GM23248 (cell line): ENCODE measurements at regions not wholly inside any gene's neighbourhood (a gene's known extent, or its start where the extent isn't known, plus 50 kb on each side); places are given as distances from the start of the nearest gene placed in this dataset.

ENCODE experiments used
- DNase-seq: peaks from one replicate; pipeline ENCODE4 v3.0.0-alpha.2; 2015
- H2AFZ ChIP-seq: fragments of 200-600 bp; sonication (generic); 2 replicates; pipeline ENCODE4 v1.6.1; 2016; ENCODE audit warnings: antibody characterized with exemption
- H3F3A ChIP-seq: fragments of 200-600 bp; sonication (generic); 2 replicates; pipeline ENCODE4 v1.6.1; 2016; ENCODE audit warnings: mild to moderate bottlenecking, antibody characterized with exemption, mixed run types; ENCODE audit not compliant: insufficient read depth
- H3K27ac ChIP-seq: fragments of 200-600 bp; sonication (generic); 2 replicates; pipeline ENCODE4 v1.5.1; 2016; ENCODE audit warnings: mild to moderate bottlenecking
- H3K27me3 ChIP-seq: fragments of 200-600 bp; sonication (generic); replicated peaks from 2 replicates; pipeline ENCODE4 v1.6.1; 2016; ENCODE audit warnings: mild to moderate bottlenecking; ENCODE audit not compliant: insufficient read depth
- H3K36me3 ChIP-seq: fragments of 200-600 bp; sonication (generic); 2 replicates; pipeline ENCODE4 v1.6.1; 2016; ENCODE audit warnings: low read depth, mild to moderate bottlenecking
- H3K4me1 ChIP-seq: fragments of 200-600 bp; sonication (generic); 2 replicates; pipeline ENCODE4 v1.6.1; 2016; ENCODE audit warnings: mild to moderate bottlenecking; ENCODE audit not compliant: insufficient read depth
- H3K4me2 ChIP-seq: fragments of 200-600 bp; sonication (generic); one replicate; pipeline ENCODE4 v1.6.1; 2016; ENCODE audit warnings: mild to moderate bottlenecking; ENCODE audit not compliant: unreplicated experiment
- H3K4me3 ChIP-seq: fragments of 200-600 bp; sonication (generic); 2 replicates; pipeline ENCODE4 v1.5.1; 2016; ENCODE audit warnings: mild to moderate bottlenecking
- H3K79me2 ChIP-seq: fragments of 200-600 bp; sonication (generic); 2 replicates; pipeline ENCODE4 v1.6.1; 2016; ENCODE audit warnings: mild to moderate bottlenecking; ENCODE audit not compliant: insufficient read depth
- H3K9ac ChIP-seq: fragments of 200-600 bp; sonication (generic); 2 replicates; pipeline ENCODE4 v1.6.1; 2016; ENCODE audit warnings: mild to moderate bottlenecking
- H3K9me2 ChIP-seq: fragments of 200-600 bp; sonication (generic); 2 replicates; pipeline ENCODE4 v1.6.1; 2016; ENCODE audit warnings: mixed run types, mild to moderate bottlenecking, moderate library complexity; ENCODE audit not compliant: insufficient read depth
- H3K9me3 ChIP-seq: fragments of 200-600 bp; sonication (generic); one replicate; pipeline ENCODE4 v1.6.1; 2017; ENCODE audit warnings: low read depth
- H4K20me1 ChIP-seq: fragments of 200-600 bp; sonication (generic); 2 replicates; pipeline ENCODE4 v1.6.0; 2016; ENCODE audit not compliant: insufficient read depth
- EZH2 ChIP-seq: fragments of 200-600 bp; sonication (generic); IDR thresholded peaks from 2 replicates; pipeline ENCODE4 v1.6.1; 2018; ENCODE audit warnings: antibody characterized with exemption, mild to moderate bottlenecking; ENCODE audit not compliant: insufficient read depth, poor library complexity, severe bottlenecking
- EZH2phosphoT487 ChIP-seq: fragments of 200-600 bp; sonication (generic); IDR thresholded peaks from 2 replicates; pipeline ENCODE4 v1.6.1; 2018; ENCODE audit warnings: antibody characterized with exemption, moderate library complexity, mild to moderate bottlenecking, low read depth; ENCODE audit not compliant: insufficient read depth
- WGBS, 2 experiments: methylation state at CpG; one replicate each; pipeline ENCODE4 v1.1.6; 2015 to 2017; ENCODE audit warnings: low lambda C conversion rate in 2 of 2, low coverage in 1 of 2; ENCODE audit errors: missing lambda C conversion rate in 2 of 2; 5-methylcytosine and 5-hydroxymethylcytosine counted together
- in situ Hi-C: fragments of 300-500 bp; cut with MboI; formaldehyde crosslinking; loops from 2 replicates; pipeline ENCODE4 v1.15.0; 2020

DNA sequence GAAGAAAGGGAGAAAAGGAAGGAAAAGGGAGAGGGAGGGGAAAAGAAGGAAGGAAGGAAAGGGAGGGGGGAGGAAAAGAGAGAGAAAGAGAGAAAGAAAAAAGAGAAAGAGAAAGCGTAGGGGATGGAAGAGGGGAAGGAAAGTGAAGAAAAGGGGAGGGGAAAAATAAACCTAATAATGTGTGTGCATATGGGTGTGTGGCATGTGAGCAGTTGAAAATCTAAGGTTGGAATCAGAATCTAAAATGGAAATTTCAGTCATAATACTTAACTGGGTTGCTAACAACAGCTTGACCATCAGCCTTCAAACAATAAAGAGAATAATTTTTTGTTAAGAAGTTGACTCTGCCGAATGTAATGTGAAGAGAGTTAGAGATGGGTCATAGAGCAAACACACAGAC is 407.9 kb upstream of the SLC14A2 start:
- no peaks in the 10 kb centered on the region for H3K27me3 ChIP-seq
- in situ Hi-C loops, result loop anchor here (25.0 kb wide), 1 partner anchor 295 kb away; no protein-coding TSS in a partner anchor

DNA sequence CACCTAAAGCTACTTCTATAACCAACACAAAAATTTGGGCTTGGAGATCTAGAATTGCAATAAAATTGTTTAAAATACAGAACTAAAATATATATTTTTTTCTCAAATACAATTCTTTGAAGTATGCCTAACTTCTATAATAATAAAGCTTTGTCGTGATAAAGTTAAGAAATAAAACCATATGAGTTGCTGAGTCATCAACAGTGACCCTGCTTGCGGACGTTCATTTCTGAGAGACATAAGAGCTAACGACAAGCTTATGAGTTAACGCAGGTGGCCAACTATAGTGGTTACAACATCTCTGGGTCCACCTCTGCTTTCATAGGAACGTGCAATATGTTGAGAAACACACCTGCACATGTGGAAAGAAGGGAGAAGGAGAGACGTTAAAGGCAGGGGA is 407.1 kb upstream of the SLC14A2 start:
- Histone ChIP-seq H3K4me3 (no peak overlapping the region), H3K27ac (no peak overlapping the region), H3K4me1 (peaks cover 6% of the 10 kb centered on the region; the same call in 1 of the 2 replicates), H4K20me1 (no peaks in the 10 kb centered on the region), H3K4me2 (no peak overlapping the region), H3K79me2 (no peaks in the 10 kb centered on the region), H2AFZ (no peak overlapping the region), H3K9ac (no peak overlapping the region), H3K9me2 (no peaks in the 10 kb centered on the region), H3K27me3 (no peaks in the 10 kb centered on the region), H3F3A (no peaks in the 10 kb centered on the region), H3K36me3 (no peaks in the 10 kb centered on the region), H3K9me3 (no peaks in the 10 kb centered on the region)
- 79 to 88% methylated on average over 7 of the region's 7 CpGs for WGBS, 2 experiments
- no peak for DNase-seq
- in situ Hi-C loops, result loop anchor here (25.0 kb wide), 1 partner anchor 296 kb away; no protein-coding TSS in a partner anchor
- TF ChIP-seq EZH2 (no peak), EZH2phosphoT487 (no peak)

More for the DNA sequence above, 407.9 kb upstream of the SLC14A2 start:
- no peaks in the 10 kb centered on the region for H3K9me2 ChIP-seq
- no peaks in the 10 kb centered on the region for H3K79me2 ChIP-seq
- no peaks in the 10 kb centered on the region for H3F3A ChIP-seq
- TF ChIP-seq EZH2phosphoT487 (no peak), EZH2 (no peak)
- no peak for DNase-seq
- no peak overlapping the region for H3K4me3 ChIP-seq
- no peaks in the 10 kb centered on the region for H4K20me1 ChIP-seq
- H2AFZ ChIP-seq, result no peak overlapping the region
- WGBS, 2 experiments, result 69 to 76% methylated on average over 2 of the region's 2 CpGs
- 0 out of 2 replicates have a peak, but pooled peaks cover 4% of the 10 kb centered on the region for H3K4me1 ChIP-seq
- no peaks in the 10 kb centered on the region for H3K9me3 ChIP-seq
- H3K4me2 ChIP-seq, result no peak overlapping the region
- no peaks in the 10 kb centered on the region for H3K36me3 ChIP-seq
- no peak overlapping the region for H3K27ac ChIP-seq
- H3K9ac ChIP-seq, result no peak overlapping the region

DNA sequence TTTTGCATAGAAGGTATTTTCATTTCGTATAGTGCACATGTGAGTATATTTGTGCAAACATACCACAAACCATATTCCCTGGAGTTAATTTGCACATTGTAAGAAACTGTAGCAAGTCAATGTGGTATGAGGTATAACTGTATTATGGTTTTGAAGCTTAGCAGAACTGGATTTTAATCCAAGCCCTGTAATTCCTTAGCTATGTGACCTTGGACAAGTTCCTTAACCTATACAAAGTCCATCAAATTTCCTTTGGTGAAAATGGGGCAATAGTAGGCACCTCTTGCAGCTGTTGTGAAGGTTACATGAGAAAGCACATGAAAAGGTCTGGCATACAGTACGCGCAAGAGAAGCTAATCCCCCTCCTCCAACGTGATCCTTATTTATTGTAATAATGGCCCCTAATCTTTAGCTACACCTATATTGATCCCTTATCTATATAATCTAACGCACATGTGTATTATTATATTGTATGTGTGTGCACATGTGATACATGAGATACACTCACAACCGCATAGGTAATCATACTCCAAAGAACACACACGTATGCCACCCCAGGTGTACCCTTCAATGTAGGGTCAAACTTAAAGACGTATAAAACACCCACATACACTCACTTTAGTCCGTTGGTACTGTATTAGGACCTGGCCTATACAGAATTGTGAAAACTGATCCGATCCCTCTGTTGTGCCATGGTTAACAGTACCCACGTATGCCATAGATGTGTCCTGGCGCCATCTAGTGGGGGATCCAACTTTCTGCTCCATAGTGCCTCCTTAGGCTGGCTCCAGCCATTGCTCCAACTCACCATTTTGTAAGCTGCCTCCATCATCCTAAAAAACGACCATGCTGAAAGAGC is 402.9 kb upstream of the SLC14A2 start:
- H4K20me1 ChIP-seq, result no peaks in the 10 kb centered on the region
- no peaks in the 10 kb centered on the region for H3F3A ChIP-seq
- 47 to 50% methylated on average over 13 of the region's 13 CpGs for WGBS, 2 experiments
- no peaks in the 10 kb centered on the region for H3K9me2 ChIP-seq
- no peak overlapping the region for H3K4me3 ChIP-seq
- no peaks in the 10 kb centered on the region for H3K9me3 ChIP-seq
- peaks cover 6% of the 10 kb centered on the region; the same call in 1 of the 2 replicates for H3K4me1 ChIP-seq
- no peak overlapping the region for H2AFZ ChIP-seq
- H3K27ac ChIP-seq, result no peak overlapping the region
- DNase-seq, result peak; percentile 84
- TF ChIP-seq EZH2phosphoT487, result no peak
- TF ChIP-seq EZH2, result no peak
- no peak overlapping the region for H3K4me2 ChIP-seq
- H3K27me3 ChIP-seq, result no peaks in the 10 kb centered on the region
- in situ Hi-C loops, result loop anchor here (10.0 to 25.0 kb wide), 2 partner anchors 300 to 538 kb away; no protein-coding TSS in a partner anchor
- no peaks in the 10 kb centered on the region for H3K79me2 ChIP-seq
- H3K9ac ChIP-seq, result no peak overlapping the region
- no peaks in the 10 kb centered on the region for H3K36me3 ChIP-seq

DNA sequence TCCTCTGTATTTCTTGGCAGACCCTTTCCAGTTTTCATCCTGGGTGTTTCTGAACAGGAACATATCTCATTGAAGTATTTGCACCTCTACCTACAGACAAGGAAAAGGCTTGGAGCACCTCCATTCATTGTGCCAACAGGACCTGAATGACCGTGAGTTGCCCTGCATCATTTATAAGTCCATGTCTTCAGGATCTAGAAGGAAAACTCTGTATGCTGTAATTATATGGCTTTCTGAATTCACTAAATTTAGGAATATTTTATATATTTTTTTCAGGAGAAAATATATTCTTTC is 402.3 kb upstream of the SLC14A2 start:
- no peak for TF ChIP-seq EZH2phosphoT487
- TF ChIP-seq EZH2, result no peak
- Histone ChIP-seq H3K4me1 (peaks cover 6% of the 10 kb centered on the region; the same call in 1 of the 2 replicates), H3K4me2 (no peak overlapping the region), H3K9me2 (no peaks in the 10 kb centered on the region), H3K79me2 (no peaks in the 10 kb centered on the region), H4K20me1 (no peaks in the 10 kb centered on the region), H3K27ac (no peak overlapping the region), H3F3A (no peaks in the 10 kb centered on the region), H3K36me3 (no peaks in the 10 kb centered on the region), H3K9ac (no peak overlapping the region), H2AFZ (no peak overlapping the region), H3K9me3 (no peaks in the 10 kb centered on the region), H3K27me3 (no peaks in the 10 kb centered on the region), H3K4me3 (no peak overlapping the region)
- WGBS, 2 experiments, result 100% methylated on average over 1 of the region's 1 CpG
- no peak for DNase-seq
- in situ Hi-C loops, result loop anchor here (10.0 to 25.0 kb wide), 2 partner anchors 301 to 538 kb away; no protein-coding TSS in a partner anchor
